CD4-positive, alpha-beta T cell treated with Interleukin-6 at 100 ng/mL for 8 hours (primary cell): ENCODE measurements at regions not wholly inside any gene's neighbourhood (a gene's known extent, or its start where the extent isn't known, plus 50 kb on each side); places are given as distances from the start of the nearest gene placed in this dataset.

Source experiments
- DNase-seq: peaks from one replicate; pipeline ENCODE4 v3.0.0-alpha.2; 2020; ENCODE audit warnings: mixed read lengths, low spot score

- DNase-seq: no peak
These were observed 83.3 kb downstream of the EDEM1 start for GRCh38 chr3:5270666-5271371.

- DNase-seq: no peak
These were observed 83.8 kb downstream of the EDEM1 start for GRCh38 chr3:5271372-5271683.

GRCh38 chr3:5272387-5272786 lies 84.9 kb downstream of the EDEM1 start:
- DNase-seq: no peak

- DNase-seq: no peak
These were observed 86.6 kb downstream of the EDEM1 start for GRCh38 chr3:5274091-5274490.

- no peak for DNase-seq
These were observed 88.0 kb downstream of the EDEM1 start for GRCh38 chr3:5275529-5275928.

GRCh38 chr3:5276934-5277333 lies 89.4 kb downstream of the EDEM1 start:
- DNase-seq: no peak

GRCh38 chr3:5277612-5278236 lies 90.2 kb downstream of the EDEM1 start:
- no peak for DNase-seq

GRCh38 chr3:5278666-5279065 lies 91.2 kb downstream of the EDEM1 start:
- no peak for DNase-seq

- DNase-seq: no peak
These were observed 95.2 kb downstream of the EDEM1 start for GRCh38 chr3:5282703-5283102.

GRCh38 chr3:5285439-5285838 lies 97.9 kb downstream of the EDEM1 start:
- DNase-seq: no peak

- no peak for DNase-seq
These were observed 103.4 kb downstream of the EDEM1 start for GRCh38 chr3:5290915-5291314.

GRCh38 chr3:5292512-5292911 lies 105.0 kb downstream of the EDEM1 start:
- DNase-seq: no peak

- DNase-seq: no peak
These were observed 105.7 kb downstream of the EDEM1 start for GRCh38 chr3:5293207-5293606.

GRCh38 chr3:5294356-5294755 lies 106.8 kb downstream of the EDEM1 start:
- no peak for DNase-seq

GRCh38 chr3:5295191-5295690 lies 107.7 kb downstream of the EDEM1 start:
- DNase-seq: no peak

- no peak for DNase-seq
These were observed 108.9 kb downstream of the EDEM1 start for GRCh38 chr3:5296362-5296761.

- no peak for DNase-seq
These were observed 110.4 kb downstream of the EDEM1 start for GRCh38 chr3:5297895-5298294.

- no peak for DNase-seq
These were observed 110.9 kb downstream of the EDEM1 start for GRCh38 chr3:5298453-5298852.

- DNase-seq: no peak
These were observed 111.7 kb downstream of the EDEM1 start for GRCh38 chr3:5299161-5299560.

- DNase-seq: no peak
These were observed 113.1 kb downstream of the EDEM1 start for GRCh38 chr3:5300638-5301037.

- no peak for DNase-seq
These were observed 114.3 kb downstream of the EDEM1 start for GRCh38 chr3:5301651-5302297.

GRCh38 chr3:5302661-5303060 lies 115.2 kb downstream of the EDEM1 start:
- no peak for DNase-seq

- no peak for DNase-seq
These were observed 116.7 kb downstream of the EDEM1 start for GRCh38 chr3:5304188-5304587.
